ENCODE measurements at regions not wholly inside any gene's neighbourhood (a gene's known extent, or its start where the extent isn't known, plus 50 kb on each side); places are given as distances from the start of the nearest gene placed in this dataset.

GRCh38 chr9:38313421-38313820, 79.1 kb upstream of the ALDH1B1 start:
- Histone ChIP-seq H3K9me3 (ENCODE audit: low read depth) (no peaks in the 10 kb centered on the region), H3K27me3 (no peaks in the 10 kb centered on the region), H3K4me1 (ENCODE audit: low read depth) (peaks cover 29% of the 10 kb centered on the region), H3K27ac (no peak overlapping the region), H3K36me3 (no peaks in the 10 kb centered on the region), H3K4me3 (no peak overlapping the region)
- no peak for DNase-seq (ENCODE audit: low read depth in 1 of 2, low spot score in 1 of 2)
- TF ChIP-seq CTCF (IDR thresholded peaks at IDR 0.05; ENCODE audit: low read depth, low read length): no peak

DNA sequence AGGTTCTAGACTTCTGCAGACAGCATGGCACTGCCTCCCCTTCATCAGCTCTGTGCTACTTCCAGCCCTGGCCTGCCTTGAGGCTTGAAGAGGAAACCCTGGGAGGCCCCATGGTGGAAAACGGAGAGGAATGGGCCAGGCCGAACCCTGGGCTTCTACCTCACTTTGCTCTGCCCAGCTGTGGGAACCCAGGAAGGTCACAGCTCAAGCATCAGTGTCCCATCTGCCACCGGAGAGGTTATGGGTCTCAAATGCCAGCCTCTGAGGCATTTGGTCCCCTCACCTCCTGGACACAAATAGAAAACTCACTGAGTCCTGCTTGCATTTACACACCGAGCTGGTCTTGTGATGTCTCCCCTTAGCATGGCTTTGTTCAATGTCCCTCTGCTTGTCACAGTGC, 80.1 kb upstream of the ALDH1B1 start:
- no peaks in the 10 kb centered on the region for H3K36me3 ChIP-seq
- no peak for TF ChIP-seq CTCF (IDR thresholded peaks at IDR 0.05; ENCODE audit: low read depth, low read length)
- H3K27me3 ChIP-seq: no peaks in the 10 kb centered on the region
- H3K9me3 ChIP-seq (ENCODE audit: low read depth): no peaks in the 10 kb centered on the region
- peaks cover 29% of the 10 kb centered on the region for H3K4me1 ChIP-seq (ENCODE audit: low read depth)
- no peak for DNase-seq (ENCODE audit: low read depth in 1 of 2, low spot score in 1 of 2)
- no peak overlapping the region for H3K4me3 ChIP-seq
- no peak overlapping the region for H3K27ac ChIP-seq

DNA sequence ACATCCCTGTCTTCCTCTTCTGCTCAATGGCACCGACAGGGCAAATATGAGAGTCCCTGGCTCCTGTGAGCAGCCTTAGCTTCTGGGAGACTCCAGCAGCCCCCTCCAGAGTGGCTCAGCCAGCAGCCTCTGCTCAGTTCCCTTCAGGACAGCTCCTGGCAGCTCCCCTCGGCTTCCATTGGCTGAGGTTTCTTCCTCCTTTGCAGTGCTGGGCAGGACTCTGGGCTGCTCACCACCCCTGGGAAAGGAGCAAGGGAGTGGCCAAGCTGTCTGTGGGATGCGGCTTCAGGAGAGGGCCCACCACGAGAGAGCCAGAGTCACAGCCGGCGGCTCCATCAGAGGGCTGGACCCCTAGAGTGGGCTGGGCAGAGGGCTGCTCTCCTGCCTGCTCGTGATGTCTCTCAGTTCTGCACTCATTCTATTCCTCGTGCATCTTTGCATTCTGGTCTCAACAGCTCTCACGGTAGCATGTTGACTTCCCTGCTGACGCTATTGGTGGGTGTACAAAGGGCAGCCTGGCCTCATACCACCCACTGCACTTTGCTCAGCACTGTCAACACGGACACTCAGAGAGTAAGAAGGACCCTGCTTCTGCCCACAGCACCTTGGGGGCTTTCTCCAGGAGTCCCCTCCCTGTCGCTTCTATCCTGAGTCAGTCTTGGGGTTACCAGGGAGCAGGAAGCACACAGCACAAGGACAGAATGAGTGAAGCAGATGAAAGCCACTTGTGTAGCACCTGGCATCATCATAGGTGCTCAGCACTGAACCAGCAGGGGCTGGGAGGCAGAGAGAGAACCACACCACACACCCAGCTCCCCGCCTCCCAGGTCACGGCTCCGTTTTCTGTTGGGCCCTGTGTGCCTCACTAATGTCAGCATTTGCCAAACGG, 80.9 kb upstream of the ALDH1B1 start:
- H3K9me3 ChIP-seq (ENCODE audit: low read depth): no peaks in the 10 kb centered on the region
- no peak overlapping the region for H3K4me3 ChIP-seq
- H3K4me1 ChIP-seq (ENCODE audit: low read depth): peaks cover 29% of the 10 kb centered on the region
- no peaks in the 10 kb centered on the region for H3K27me3 ChIP-seq
- peak; percentile 29 to 71 for DNase-seq (ENCODE audit: low read depth in 1 of 2, low spot score in 1 of 2)
- H3K27ac ChIP-seq: peak overlapping the region; percentile 62
- no peaks in the 10 kb centered on the region for H3K36me3 ChIP-seq
- TF ChIP-seq CTCF (IDR thresholded peaks at IDR 0.05; ENCODE audit: low read depth, low read length): no peak

DNA sequence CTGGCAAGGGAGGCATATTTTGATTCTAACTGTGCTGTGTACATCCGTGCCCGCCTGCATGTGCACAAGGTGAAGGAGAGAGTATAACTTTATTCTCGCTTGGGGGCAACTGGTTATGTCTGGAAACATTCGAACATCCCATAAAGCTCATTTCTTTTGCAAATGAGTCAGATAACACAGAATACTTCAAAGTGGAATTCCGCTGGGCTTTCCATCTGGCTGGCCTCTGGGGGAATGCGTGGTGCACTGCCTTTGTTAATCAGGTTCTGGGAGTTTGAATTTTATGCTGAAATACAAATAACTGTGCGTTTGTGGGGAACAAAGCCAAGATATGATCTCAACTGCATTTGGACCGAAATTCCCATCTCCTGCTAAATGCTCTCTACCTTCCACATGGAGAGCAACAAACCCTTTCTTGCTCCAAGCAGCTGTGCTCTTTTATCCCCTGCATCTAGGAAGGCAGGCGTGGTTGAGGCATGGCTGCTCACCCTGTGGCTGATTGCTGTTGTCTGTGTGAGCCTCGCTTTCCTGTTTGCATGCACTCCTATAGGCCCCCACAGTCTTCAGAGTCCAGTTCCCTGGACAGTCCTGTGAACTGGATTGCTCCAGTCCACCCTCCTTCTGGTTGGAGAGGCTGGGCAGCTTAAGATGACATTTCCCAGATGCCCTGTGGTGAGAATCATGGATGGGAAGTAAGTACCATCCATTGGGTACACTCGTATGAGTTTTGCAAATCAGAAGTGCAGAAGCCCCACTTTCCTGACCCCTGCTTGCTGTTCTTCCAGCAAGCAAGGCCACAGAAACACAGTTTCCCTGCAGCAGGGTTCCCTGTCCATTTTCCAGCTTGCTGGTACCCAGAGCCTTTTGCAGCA, 82.9 kb upstream of the ALDH1B1 start:
- H3K27ac ChIP-seq: peak overlapping the region; percentile 62
- no peak overlapping the region for H3K4me3 ChIP-seq
- peak; percentile 22 to 39 for DNase-seq (ENCODE audit: low read depth in 1 of 2, low spot score in 1 of 2)
- H3K4me1 ChIP-seq (ENCODE audit: low read depth): peaks cover 29% of the 10 kb centered on the region
- H3K36me3 ChIP-seq: no peaks in the 10 kb centered on the region
- TF ChIP-seq CTCF (IDR thresholded peaks at IDR 0.05; ENCODE audit: low read depth, low read length): no peak
- H3K27me3 ChIP-seq: no peaks in the 10 kb centered on the region
- no peaks in the 10 kb centered on the region for H3K9me3 ChIP-seq (ENCODE audit: low read depth)

- peaks cover 29% of the 10 kb centered on the region for H3K4me1 ChIP-seq (ENCODE audit: low read depth)
- H3K27me3 ChIP-seq: no peaks in the 10 kb centered on the region
- no peak for DNase-seq (ENCODE audit: low read depth in 1 of 2, low spot score in 1 of 2)
- no peaks in the 10 kb centered on the region for H3K36me3 ChIP-seq
- H3K9me3 ChIP-seq (ENCODE audit: low read depth): no peaks in the 10 kb centered on the region
- H3K4me3 ChIP-seq: no peak overlapping the region
- H3K27ac ChIP-seq: no peak overlapping the region
- TF ChIP-seq CTCF (IDR thresholded peaks at IDR 0.05; ENCODE audit: low read depth, low read length): no peak
These were observed 84.4 kb upstream of the ALDH1B1 start for GRCh38 chr9:38308136-38308535.
